ENCODE measurements at regions not wholly inside any gene's neighbourhood (a gene's known extent, or its start where the extent isn't known, plus 50 kb on each side); places are given as distances from the start of the nearest gene placed in this dataset.

GRCh38 chr12:126966498-126966897 lies 1300.5 kb upstream of the TMEM132C start:
- Histone ChIP-seq H3K36me3 (no peaks in the 10 kb centered on the region), H2AFZ (replicated peaks) (no peak overlapping the region), H3K79me2 (ENCODE audit: low read depth) (no peaks in the 10 kb centered on the region), H3K27me3 (no peaks in the 10 kb centered on the region), H3K9me3 (ENCODE audit: low read depth) (no peaks in the 10 kb centered on the region), H3K4me3 (no peak overlapping the region), H3K27ac (no peak overlapping the region), H3F3A (ENCODE audit: low read depth) (no peaks in the 10 kb centered on the region), H3K9ac (no peak overlapping the region), H3K4me2 (no peak overlapping the region), H3K4me1 (no peaks in the 10 kb centered on the region), H4K20me1 (ENCODE audit: low read depth) (no peaks in the 10 kb centered on the region)
- no peak overlapping the region for H3K27ac Mint-ChIP-seq
- H3K4me1 Mint-ChIP-seq = no peaks in the 10 kb centered on the region
- no peak overlapping the region for H3K4me3 Mint-ChIP-seq
- TF ChIP-seq CTCF (IDR thresholded peaks at IDR 0.05) (no peak), EZH2 (IDR thresholded peaks at IDR 0.05) (no peak), EZH2phosphoT487 (IDR thresholded peaks at IDR 0.05) (no peak)
- DNase-seq (ENCODE audit: low spot score) = no peak
- H3K27me3 Mint-ChIP-seq (ENCODE audit: insufficient read depth, low read depth) = peaks cover 11% of the 10 kb centered on the region
- no peaks in the 10 kb centered on the region for H3K36me3 Mint-ChIP-seq
- H3K9me3 Mint-ChIP-seq = no peaks in the 10 kb centered on the region

- no peak overlapping the region for H3K4me2 ChIP-seq
Observed at GRCh38 chr12:126967152-126967551, 1299.8 kb upstream of the TMEM132C start.

GRCh38 chr12:126974779-126975178 lies 1292.2 kb upstream of the TMEM132C start:
- Mint-ChIP-seq H3K4me1 (no peaks in the 10 kb centered on the region), H3K36me3 (no peaks in the 10 kb centered on the region), H3K9me3 (no peaks in the 10 kb centered on the region), H3K27ac (no peak overlapping the region), H3K4me3 (no peak overlapping the region), H3K27me3 (ENCODE audit: insufficient read depth, low read depth) (peaks cover 4% of the 10 kb centered on the region)
- Histone ChIP-seq H3K4me1 (no peaks in the 10 kb centered on the region), H3F3A (ENCODE audit: low read depth) (no peaks in the 10 kb centered on the region), H3K79me2 (ENCODE audit: low read depth) (no peaks in the 10 kb centered on the region), H3K36me3 (no peaks in the 10 kb centered on the region), H3K9me3 (ENCODE audit: low read depth) (no peaks in the 10 kb centered on the region), H3K4me3 (no peak overlapping the region), H2AFZ (replicated peaks) (no peak overlapping the region), H4K20me1 (ENCODE audit: low read depth) (no peaks in the 10 kb centered on the region), H3K27ac (no peak overlapping the region), H3K9ac (no peak overlapping the region), H3K27me3 (no peaks in the 10 kb centered on the region), H3K4me2 (no peak overlapping the region)
- TF ChIP-seq EZH2phosphoT487 (IDR thresholded peaks at IDR 0.05) (no peak), EZH2 (IDR thresholded peaks at IDR 0.05) (no peak), CTCF (IDR thresholded peaks at IDR 0.05) (peak; percentile 10)
- peak; percentile 11 for DNase-seq (ENCODE audit: low spot score)

More at GRCh38 chr12:126967152-126967551, 1299.8 kb upstream of the TMEM132C start:
- no peaks in the 10 kb centered on the region for H3K9me3 ChIP-seq (ENCODE audit: low read depth)
- TF ChIP-seq EZH2phosphoT487 (IDR thresholded peaks at IDR 0.05) = no peak
- TF ChIP-seq CTCF (IDR thresholded peaks at IDR 0.05) = no peak
- TF ChIP-seq EZH2 (IDR thresholded peaks at IDR 0.05) = no peak
- no peaks in the 10 kb centered on the region for H3F3A ChIP-seq (ENCODE audit: low read depth)
- H3K9ac ChIP-seq = no peak overlapping the region
- H3K79me2 ChIP-seq (ENCODE audit: low read depth) = no peaks in the 10 kb centered on the region
- H3K27ac ChIP-seq = no peak overlapping the region
- Mint-ChIP-seq H3K9me3 (no peaks in the 10 kb centered on the region), H3K4me1 (no peaks in the 10 kb centered on the region), H3K4me3 (no peak overlapping the region), H3K36me3 (no peaks in the 10 kb centered on the region), H3K27me3 (ENCODE audit: insufficient read depth, low read depth) (peaks cover 11% of the 10 kb centered on the region), H3K27ac (no peak overlapping the region)
- H3K4me3 ChIP-seq = no peak overlapping the region
- H4K20me1 ChIP-seq (ENCODE audit: low read depth) = no peaks in the 10 kb centered on the region
- H3K27me3 ChIP-seq = no peaks in the 10 kb centered on the region
- no peak for DNase-seq (ENCODE audit: low spot score)
- H3K4me1 ChIP-seq = no peaks in the 10 kb centered on the region
- no peak overlapping the region for H2AFZ ChIP-seq (replicated peaks)
- H3K36me3 ChIP-seq = no peaks in the 10 kb centered on the region
